GM13977 (cell line): ENCODE measurements at regions not wholly inside any gene's neighbourhood (a gene's known extent, or its start where the extent isn't known, plus 50 kb on each side); places are given as distances from the start of the nearest gene placed in this dataset.

Source experiments
- DNase-seq: peaks from one replicate; pipeline ENCODE4 v3.0.0; 2012; ENCODE audit warnings: low spot score
- CTCF ChIP-seq: IDR thresholded peaks from 2 replicates; pipeline ENCODE4 v1.5.1; 2012; ENCODE audit warnings: mild to moderate bottlenecking, control low read depth; ENCODE audit not compliant: insufficient read depth; ENCODE audit errors: extremely low read depth, missing control alignments
- in situ Hi-C: fragments of 300-500 bp; cut with MboI; formaldehyde crosslinking; loops from one replicate; pipeline ENCODE4 v1.12.0; 2022; ENCODE audit warnings: low sequenced_read_pairs, low pct_unique_long_range_greater_than_20kb, mixed read lengths, inconsistent platforms; ENCODE audit not compliant: unreplicated experiment

GRCh38 chr22:48146426-48146825 lies 1384.0 kb downstream of the TBC1D22A start:
- DNase-seq, result no peak
- in situ Hi-C loops, result no loop called here

GRCh38 chr22:48145738-48146137 lies 1383.3 kb downstream of the TBC1D22A start:
- no peak for TF ChIP-seq CTCF
- in situ Hi-C loops, result no loop called here
- no peak for DNase-seq

More at GRCh38 chr22:48146426-48146825, 1384.0 kb downstream of the TBC1D22A start:
- TF ChIP-seq CTCF, result no peak

GRCh38 chr22:48144318-48144717 lies 1381.9 kb downstream of the TBC1D22A start:
- TF ChIP-seq CTCF, result no peak
- no peak for DNase-seq
- in situ Hi-C loops, result no loop called here

- in situ Hi-C loops, result no loop called here
- no peak for TF ChIP-seq CTCF
- no peak for DNase-seq
Measured at GRCh38 chr22:48143856-48144255, 1381.4 kb downstream of the TBC1D22A start.

GRCh38 chr22:48142388-48142787 lies 1379.9 kb downstream of the TBC1D22A start:
- TF ChIP-seq CTCF, result no peak
- no peak for DNase-seq
- in situ Hi-C loops, result no loop called here

GRCh38 chr22:48141301-48141700 lies 1378.9 kb downstream of the TBC1D22A start:
- in situ Hi-C loops, result no loop called here
- no peak for DNase-seq
- no peak for TF ChIP-seq CTCF

- no peak for TF ChIP-seq CTCF
- DNase-seq, result no peak
- in situ Hi-C loops, result no loop called here
Measured at GRCh38 chr22:48140261-48140813, 1377.9 kb downstream of the TBC1D22A start.
